ENCODE measurements at regions not wholly inside any gene's neighbourhood (a gene's known extent, or its start where the extent isn't known, plus 50 kb on each side); places are given as distances from the start of the nearest gene placed in this dataset.

DNA sequence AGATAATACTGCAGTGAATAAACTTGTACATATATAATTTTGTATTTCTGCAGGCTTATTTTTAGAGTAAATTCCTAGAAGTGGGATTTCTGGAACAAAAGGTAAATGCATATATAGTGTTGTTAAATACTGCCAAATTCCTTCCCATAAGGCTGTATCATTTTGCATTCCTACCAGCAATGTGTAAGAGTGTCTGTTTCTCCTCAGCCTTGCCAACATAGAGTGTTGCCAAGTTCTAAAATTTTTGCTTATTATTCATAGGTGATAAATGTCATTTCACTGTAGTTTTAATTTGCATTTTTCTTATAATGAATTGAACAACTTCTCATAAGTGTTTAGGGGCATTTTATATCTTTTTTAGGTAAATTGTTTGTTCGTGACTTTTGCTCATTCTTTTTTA, 174.2 kb upstream of the ZBED5 start:
- no peak for DNase-seq
- in situ Hi-C loops (cut with MboI; ENCODE audit: low pct_unique_long_range_greater_than_20kb, low sequenced_read_pairs): loop anchor here (25.0 kb wide), 1 partner anchor 755 kb away; no protein-coding TSS in a partner anchor

DNA sequence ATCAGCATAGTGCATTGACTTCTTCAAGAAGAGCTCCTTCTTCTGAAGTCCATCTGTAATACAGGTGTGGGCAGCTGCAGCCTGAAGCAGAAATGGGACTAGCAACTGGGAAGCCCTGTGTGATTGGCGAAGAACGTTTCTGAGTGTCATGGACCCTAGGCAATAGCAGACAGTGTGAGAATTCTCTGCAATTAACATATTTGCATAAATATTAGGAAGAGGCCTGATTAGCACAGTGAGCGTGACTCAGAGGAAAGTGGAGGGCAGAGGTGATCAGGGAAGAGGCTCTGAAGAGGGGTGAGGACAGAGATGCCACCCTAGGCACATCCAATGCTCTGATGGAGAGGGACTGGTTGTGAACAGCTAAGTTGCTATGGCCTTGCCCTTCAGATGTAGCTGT, 171.2 kb upstream of the ZBED5 start:
- DNase-seq: no peak
- in situ Hi-C loops (cut with MboI; ENCODE audit: low pct_unique_long_range_greater_than_20kb, low sequenced_read_pairs): loop anchor here (10.0 to 25.0 kb wide), 2 partner anchors 234 to 758 kb away; no protein-coding TSS in a partner anchor

DNA sequence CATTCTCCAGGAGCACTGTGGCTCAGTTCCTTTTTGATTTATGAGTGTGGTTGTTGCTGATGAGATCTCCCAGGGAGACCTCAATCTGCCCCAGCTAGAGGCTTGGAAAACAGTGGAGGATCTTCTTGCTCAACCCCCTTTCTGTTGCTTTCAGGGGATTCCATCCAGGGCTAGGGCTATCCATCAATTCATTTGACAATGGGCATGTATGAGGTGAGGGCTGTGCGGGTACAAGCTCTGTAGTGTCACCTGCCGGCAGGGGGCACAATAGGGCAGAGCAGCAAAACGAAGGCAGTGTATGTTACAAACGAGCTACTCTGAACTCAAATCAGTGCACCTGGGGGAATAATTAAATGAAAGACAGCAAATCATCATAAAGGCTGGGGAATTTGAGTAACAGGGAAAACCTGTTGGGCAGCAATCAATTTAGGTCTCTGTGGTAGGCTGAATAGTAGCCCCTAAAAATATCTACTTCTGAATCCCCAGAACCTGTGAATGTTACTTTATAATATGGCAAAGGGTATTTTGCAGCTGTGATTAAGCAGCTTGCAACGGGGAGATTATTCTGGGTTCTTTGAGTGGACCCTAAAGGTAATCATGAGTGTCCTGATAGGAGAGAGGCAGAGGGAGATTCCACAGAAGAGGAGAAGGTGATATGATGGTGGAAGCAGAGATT, 170.3 kb upstream of the ZBED5 start:
- peak; percentile 81 for DNase-seq
- in situ Hi-C loops (cut with MboI; ENCODE audit: low pct_unique_long_range_greater_than_20kb, low sequenced_read_pairs): loop anchor here (10.0 to 25.0 kb wide), 2 partner anchors 233 to 759 kb away; no protein-coding TSS in a partner anchor

- DNase-seq: no peak
- in situ Hi-C loops (cut with MboI; ENCODE audit: low pct_unique_long_range_greater_than_20kb, low sequenced_read_pairs): loop anchor here (10.0 to 25.0 kb wide), 2 partner anchors 232 to 760 kb away; no protein-coding TSS in a partner anchor
Measured at GRCh38 chr11:11027288-11027687, 169.4 kb upstream of the ZBED5 start.

DNA sequence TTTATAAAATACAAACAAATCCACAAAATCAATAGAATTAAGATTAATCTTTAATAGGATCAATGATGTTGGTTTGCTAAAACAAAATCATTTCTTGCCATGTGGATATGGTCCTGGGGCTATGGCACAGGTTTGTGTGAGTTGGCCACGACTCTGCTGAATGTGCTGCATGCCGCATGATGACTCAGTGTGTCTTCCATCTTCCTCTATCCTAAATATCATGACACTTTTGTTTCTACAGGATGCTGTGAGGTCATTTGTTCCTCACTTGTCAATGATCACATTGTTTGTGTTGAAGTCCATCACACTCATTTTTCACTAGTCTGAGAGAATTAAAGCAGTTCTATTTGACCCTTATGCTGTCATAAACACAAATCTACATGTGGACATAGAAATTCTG, 167.2 kb upstream of the ZBED5 start:
- DNase-seq: no peak
- in situ Hi-C loops (cut with MboI; ENCODE audit: low pct_unique_long_range_greater_than_20kb, low sequenced_read_pairs): loop anchor here (10.0 to 25.0 kb wide), 2 partner anchors 230 to 762 kb away; no protein-coding TSS in a partner anchor

GRCh38 chr11:11022125-11022730, 164.4 kb upstream of the ZBED5 start:
- DNase-seq: peak; percentile 56
- in situ Hi-C loops (cut with MboI; ENCODE audit: low pct_unique_long_range_greater_than_20kb, low sequenced_read_pairs): loop anchor here (10.0 kb wide), 1 partner anchor 227 kb away; no protein-coding TSS in a partner anchor

- in situ Hi-C loops (cut with MboI; ENCODE audit: low pct_unique_long_range_greater_than_20kb, low sequenced_read_pairs): loop anchor here (10.0 kb wide), 1 partner anchor 227 kb away; no protein-coding TSS in a partner anchor
Measured at GRCh38 chr11:11021563-11021962, 163.7 kb upstream of the ZBED5 start.

GRCh38 chr11:11020747-11021149, 162.9 kb upstream of the ZBED5 start:
- no peak for DNase-seq
- in situ Hi-C loops (cut with MboI; ENCODE audit: low pct_unique_long_range_greater_than_20kb, low sequenced_read_pairs): loop anchor here (10.0 kb wide), 1 partner anchor 226 kb away; no protein-coding TSS in a partner anchor

More at GRCh38 chr11:11021563-11021962, 163.7 kb upstream of the ZBED5 start:
- DNase-seq: no peak

DNA sequence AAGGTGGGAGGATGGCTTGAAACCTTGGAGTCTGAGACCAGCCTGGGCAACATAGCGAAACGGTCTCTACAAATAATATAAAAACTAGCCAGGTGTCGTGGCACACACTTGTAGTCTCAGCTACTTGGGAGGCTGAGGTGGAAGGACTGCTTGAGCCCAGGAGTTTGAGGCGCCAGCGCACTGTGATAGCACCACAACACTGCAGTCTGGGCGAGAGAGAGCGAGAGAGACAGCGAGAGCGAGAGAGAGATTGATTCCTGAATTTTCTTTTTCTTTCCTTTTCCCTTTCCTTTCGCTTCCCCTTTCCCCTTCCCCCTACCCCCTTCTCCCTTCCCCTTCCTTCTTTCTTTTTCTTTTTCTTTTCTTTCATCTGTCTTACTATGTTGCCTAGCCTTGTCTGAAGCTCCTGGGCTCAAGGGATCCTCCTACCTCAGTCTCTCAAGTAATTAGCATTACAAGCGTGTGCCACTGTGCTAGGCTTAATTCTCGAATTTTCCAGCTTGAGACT, 162.4 kb upstream of the ZBED5 start:
- in situ Hi-C loops (cut with MboI; ENCODE audit: low pct_unique_long_range_greater_than_20kb, low sequenced_read_pairs): loop anchor here (10.0 kb wide), 1 partner anchor 225 kb away; no protein-coding TSS in a partner anchor
- DNase-seq: no peak

DNA sequence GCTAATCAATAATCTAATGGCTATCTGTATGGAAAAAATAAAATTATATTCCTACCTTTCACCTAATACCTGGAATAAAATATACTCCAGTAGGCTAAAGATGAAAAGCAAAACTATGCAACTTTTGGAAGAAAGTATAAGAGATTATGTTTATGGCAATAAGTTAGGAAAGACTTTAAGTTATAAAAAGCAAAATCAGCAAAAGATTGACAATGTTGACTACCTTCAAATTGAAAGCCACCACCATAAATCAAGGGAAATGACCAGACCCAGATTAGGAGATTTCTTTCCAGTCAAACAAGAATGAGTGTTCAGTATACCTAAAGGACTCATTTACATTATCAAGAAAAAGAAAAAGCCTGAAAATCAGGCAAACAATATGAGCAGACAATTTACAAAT, 159.1 kb upstream of the ZBED5 start:
- no peak for DNase-seq
- in situ Hi-C loops (cut with MboI; ENCODE audit: low pct_unique_long_range_greater_than_20kb, low sequenced_read_pairs): no loop called here

DNA sequence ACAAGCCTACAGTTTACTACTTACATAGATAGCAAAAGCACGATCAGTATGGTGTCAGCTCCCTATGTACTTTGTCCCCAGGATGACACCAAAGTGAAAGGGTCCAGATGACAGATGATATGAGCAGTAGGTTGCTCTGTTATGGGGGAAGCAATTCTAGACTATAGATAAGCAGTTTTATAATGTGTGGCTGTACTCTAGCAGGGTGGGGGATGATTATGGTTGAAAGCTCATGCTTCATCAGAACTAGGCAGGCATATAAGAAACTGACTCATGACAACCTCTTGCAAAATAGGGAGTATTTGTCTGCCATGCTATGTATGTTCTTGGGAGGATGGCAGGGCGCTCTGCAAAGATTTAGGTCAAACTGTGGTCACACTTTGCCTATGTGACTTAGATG, 158.2 kb upstream of the ZBED5 start:
- no peak for DNase-seq
- in situ Hi-C loops (cut with MboI; ENCODE audit: low pct_unique_long_range_greater_than_20kb, low sequenced_read_pairs): no loop called here

GRCh38 chr11:11011617-11012016, 153.8 kb upstream of the ZBED5 start:
- in situ Hi-C loops (cut with MboI; ENCODE audit: low pct_unique_long_range_greater_than_20kb, low sequenced_read_pairs): no loop called here
- no peak for DNase-seq

GRCh38 chr11:11010624-11011127, 152.8 kb upstream of the ZBED5 start:
- in situ Hi-C loops (cut with MboI; ENCODE audit: low pct_unique_long_range_greater_than_20kb, low sequenced_read_pairs): no loop called here
- DNase-seq: peak; percentile 50

DNA sequence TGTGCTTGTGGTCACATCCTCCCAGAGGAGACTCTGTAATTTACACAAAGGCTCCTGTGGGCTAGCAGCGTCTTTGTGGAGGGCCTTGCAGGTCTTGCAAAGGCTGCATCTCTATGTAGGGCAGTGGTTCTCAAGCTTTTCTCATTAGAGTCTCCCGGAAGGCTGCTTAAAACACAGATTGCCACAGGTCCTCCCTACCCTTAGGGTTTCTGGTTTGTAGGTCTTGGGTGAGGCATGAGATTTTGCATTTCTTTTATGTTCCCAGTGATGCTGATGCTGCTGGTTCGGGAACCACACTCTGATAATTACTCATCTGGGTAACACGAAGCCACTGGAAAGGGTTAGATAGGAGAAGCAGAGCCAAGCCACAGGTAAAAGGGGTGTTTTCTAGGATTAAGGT, 151.3 kb upstream of the ZBED5 start:
- in situ Hi-C loops (cut with MboI; ENCODE audit: low pct_unique_long_range_greater_than_20kb, low sequenced_read_pairs): no loop called here
- DNase-seq: no peak

DNA sequence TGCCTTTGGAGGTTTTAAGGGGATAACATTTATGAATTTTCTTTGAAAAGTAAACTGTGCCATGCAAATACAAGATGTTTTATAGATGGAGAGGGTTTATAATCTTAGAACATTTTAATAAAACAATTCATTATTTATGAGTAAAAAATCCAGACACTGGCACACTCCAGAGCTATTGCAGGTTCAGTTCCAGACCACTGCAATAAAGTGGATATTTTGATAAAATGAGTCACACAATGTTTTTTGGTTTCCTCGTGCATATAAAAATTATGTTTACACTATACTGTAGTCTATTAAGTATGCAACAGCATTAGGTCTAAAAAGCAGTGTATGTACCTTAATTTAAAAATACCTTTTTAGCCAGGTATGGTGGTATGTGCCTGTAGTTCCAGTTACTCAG, 146.2 kb upstream of the ZBED5 start:
- in situ Hi-C loops (cut with MboI; ENCODE audit: low pct_unique_long_range_greater_than_20kb, low sequenced_read_pairs): no loop called here
- DNase-seq: no peak

GRCh38 chr11:11003226-11003625, 145.4 kb upstream of the ZBED5 start:
- in situ Hi-C loops (cut with MboI; ENCODE audit: low pct_unique_long_range_greater_than_20kb, low sequenced_read_pairs): no loop called here
- DNase-seq: no peak

- DNase-seq: no peak
- in situ Hi-C loops (cut with MboI; ENCODE audit: low pct_unique_long_range_greater_than_20kb, low sequenced_read_pairs): no loop called here
Measured at GRCh38 chr11:11000579-11001283, 142.9 kb upstream of the ZBED5 start.

DNA sequence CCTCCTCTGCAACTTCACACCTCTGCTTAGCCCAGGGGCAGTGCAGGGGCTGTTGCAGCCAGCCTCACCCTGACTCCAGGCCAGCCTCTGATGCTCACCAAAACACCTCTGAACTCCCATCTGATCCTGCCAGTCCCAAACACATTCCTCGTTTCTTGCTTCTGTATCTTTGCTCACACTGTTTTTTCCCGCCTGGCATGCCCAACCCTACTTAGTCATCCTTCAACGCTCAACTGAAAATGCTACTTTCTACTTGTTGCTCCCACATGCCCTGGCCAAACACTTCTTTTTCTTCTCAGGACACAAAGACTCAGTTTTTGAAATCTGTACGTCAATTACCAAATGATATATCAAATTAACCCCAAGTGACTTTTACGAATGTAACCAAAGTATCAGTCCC, 140.8 kb upstream of the ZBED5 start:
- in situ Hi-C loops (cut with MboI; ENCODE audit: low pct_unique_long_range_greater_than_20kb, low sequenced_read_pairs): no loop called here
- no peak for DNase-seq

DNA sequence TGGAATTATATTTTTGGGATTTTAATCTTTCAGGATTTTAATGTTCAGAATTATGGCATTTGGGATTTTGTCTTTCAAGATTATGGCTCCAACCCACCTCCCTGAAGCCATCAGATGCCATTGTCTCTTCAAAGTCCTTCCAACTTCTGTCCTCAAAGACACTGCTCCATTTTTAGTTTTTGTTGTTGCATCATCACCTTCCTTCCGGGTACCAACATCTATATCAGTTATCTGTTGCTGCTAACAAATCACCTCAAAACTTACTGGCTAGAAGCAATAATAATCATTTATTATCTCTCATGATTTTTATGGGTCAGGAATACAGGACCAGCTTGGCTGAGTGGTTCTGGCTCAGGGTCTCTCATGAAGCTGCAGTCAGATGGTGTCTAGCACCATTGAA, 138.8 kb upstream of the ZBED5 start:
- in situ Hi-C loops (cut with MboI; ENCODE audit: low pct_unique_long_range_greater_than_20kb, low sequenced_read_pairs): no loop called here
- no peak for DNase-seq
